ENCODE measurements at regions not wholly inside any gene's neighbourhood (a gene's known extent, or its start where the extent isn't known, plus 50 kb on each side); places are given as distances from the start of the nearest gene placed in this dataset.
"Not testable (repeated sequence)": the region's sequence is repeated elsewhere in the genome, so short reads cannot be mapped to it uniquely, and the experiment has no call there.

GRCh38 chr19:30804751-30805150, 432.6 kb downstream of the ZNF536 start:
- DNase-seq = no peak

- DNase-seq = not testable (repeated sequence)
Observed at GRCh38 chr19:30804333-30804732, 432.1 kb downstream of the ZNF536 start.

- DNase-seq = no peak
Observed at GRCh38 chr19:30802424-30803013, 430.3 kb downstream of the ZNF536 start.

- DNase-seq = no peak
Observed at GRCh38 chr19:30799865-30800755, 427.9 kb downstream of the ZNF536 start.

- no peak for DNase-seq
Observed at GRCh38 chr19:30795727-30796126, 423.5 kb downstream of the ZNF536 start.

- no peak for DNase-seq
Observed at GRCh38 chr19:30792561-30793505, 420.6 kb downstream of the ZNF536 start.

- DNase-seq = no peak
Observed at GRCh38 chr19:30791088-30791487, 418.9 kb downstream of the ZNF536 start.

- DNase-seq = no peak
Observed at GRCh38 chr19:30790056-30790680, 418.0 kb downstream of the ZNF536 start.

GRCh38 chr19:30788105-30788765, 416.1 kb downstream of the ZNF536 start:
- no peak for DNase-seq

GRCh38 chr19:30785458-30786137, 413.4 kb downstream of the ZNF536 start:
- no peak for DNase-seq

- peak; percentile 27 for DNase-seq
Observed at GRCh38 chr19:30784850-30785457, 412.8 kb downstream of the ZNF536 start.

GRCh38 chr19:30783936-30784335, 411.8 kb downstream of the ZNF536 start:
- DNase-seq = no peak

- no peak for DNase-seq
Observed at GRCh38 chr19:30783212-30783611, 411.0 kb downstream of the ZNF536 start.

GRCh38 chr19:30781519-30781918, 409.3 kb downstream of the ZNF536 start:
- DNase-seq = no peak

- no peak for DNase-seq
Observed at GRCh38 chr19:30781047-30781446, 408.9 kb downstream of the ZNF536 start.

- no peak for DNase-seq
Observed at GRCh38 chr19:30780456-30780855, 408.3 kb downstream of the ZNF536 start.

- DNase-seq = no peak
Observed at GRCh38 chr19:30780032-30780431, 407.8 kb downstream of the ZNF536 start.

- no peak for DNase-seq
Observed at GRCh38 chr19:30778961-30779715, 407.0 kb downstream of the ZNF536 start.

GRCh38 chr19:30778061-30778460, 405.9 kb downstream of the ZNF536 start:
- no peak for DNase-seq

GRCh38 chr19:30775956-30776355, 403.8 kb downstream of the ZNF536 start:
- DNase-seq = no peak
